AG09319 (cell line): ENCODE measurements at regions not wholly inside any gene's neighbourhood (a gene's known extent, or its start where the extent isn't known, plus 50 kb on each side); places are given as distances from the start of the nearest gene placed in this dataset.
"Not testable (repeated sequence)": the region's sequence is repeated elsewhere in the genome, so short reads cannot be mapped to it uniquely, and the experiment has no call there.

Experiments
- DNase-seq: peaks from one replicate; pipeline ENCODE4 v3.0.0-alpha.2; 2010; ENCODE audit warnings: low read depth; ENCODE audit errors: extremely low read depth
- CTCF ChIP-seq: IDR thresholded peaks from 2 replicates; pipeline ENCODE4 v1.5.1; 2011; ENCODE audit warnings: low read depth, mild to moderate bottlenecking, inconsistent platforms, low read length, moderate library complexity

- DNase-seq, result no peak
- no peak for TF ChIP-seq CTCF
Observed at GRCh38 chr14:86168371-86168770, 638.4 kb downstream of the FLRT2 start.

DNA sequence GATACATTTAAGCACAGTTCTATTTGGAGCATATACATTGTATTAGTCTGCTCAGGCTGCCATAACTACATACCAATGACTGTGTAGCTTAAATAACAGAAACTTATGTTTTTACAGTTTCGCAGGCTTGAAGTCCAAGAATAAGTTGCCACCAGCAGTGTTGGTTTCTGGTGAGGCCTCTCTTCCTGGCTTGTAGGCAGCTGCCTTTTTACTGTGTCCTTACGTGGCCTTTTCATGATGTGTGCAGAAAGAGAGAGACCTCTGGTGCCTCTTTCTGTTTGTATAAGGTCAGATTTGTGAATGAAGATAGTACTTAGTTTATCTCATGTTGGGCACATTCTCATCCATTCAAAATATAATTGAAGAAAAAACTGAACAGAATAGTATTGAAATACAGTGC, 636.6 kb downstream of the FLRT2 start:
- no peak for TF ChIP-seq CTCF
- no peak for DNase-seq

GRCh38 chr14:86153480-86153879, 623.5 kb downstream of the FLRT2 start:
- no peak for TF ChIP-seq CTCF
- DNase-seq, result no peak

- DNase-seq, result no peak
- TF ChIP-seq CTCF, result no peak
Observed at GRCh38 chr14:86143248-86143647, 613.3 kb downstream of the FLRT2 start.

GRCh38 chr14:86141966-86142365, 612.0 kb downstream of the FLRT2 start:
- DNase-seq, result no peak
- no peak for TF ChIP-seq CTCF

GRCh38 chr14:86129426-86129825, 599.5 kb downstream of the FLRT2 start:
- no peak for TF ChIP-seq CTCF
- DNase-seq, result no peak

- no peak for DNase-seq
- no peak for TF ChIP-seq CTCF
Observed at GRCh38 chr14:86124328-86124727, 594.4 kb downstream of the FLRT2 start.

GRCh38 chr14:86115972-86116371, 586.0 kb downstream of the FLRT2 start:
- no peak for TF ChIP-seq CTCF
- no peak for DNase-seq

- DNase-seq, result not testable (repeated sequence)
Observed at GRCh38 chr14:86110871-86111270, 580.9 kb downstream of the FLRT2 start.
